Skin epidermis (tissue), 12 donors: ENCODE measurements at regions not wholly inside any gene's neighbourhood (a gene's known extent, or its start where the extent isn't known, plus 50 kb on each side); places are given as distances from the start of the nearest gene placed in this dataset.

ENCODE experiments used
- H3K27ac ChIP-seq, 21 experiments: fragments of 200-600 bp; sonication (generic) in 11 of 21; one replicate each; pipeline ENCODE4 v1.5.0; 2020; ENCODE audit warnings: mild to moderate bottlenecking in 3 of 21, inconsistent platforms in 2 of 21, moderate library complexity in 2 of 21
- H3K4me3 ChIP-seq, 7 experiments: fragments of 200-600 bp; sonication (generic) in 2 of 7; one replicate each; pipeline ENCODE4 v1.5.0; 2020; ENCODE audit warnings: inconsistent platforms in 2 of 7, mild to moderate bottlenecking in 2 of 7, moderate library complexity in 1 of 7

DNA sequence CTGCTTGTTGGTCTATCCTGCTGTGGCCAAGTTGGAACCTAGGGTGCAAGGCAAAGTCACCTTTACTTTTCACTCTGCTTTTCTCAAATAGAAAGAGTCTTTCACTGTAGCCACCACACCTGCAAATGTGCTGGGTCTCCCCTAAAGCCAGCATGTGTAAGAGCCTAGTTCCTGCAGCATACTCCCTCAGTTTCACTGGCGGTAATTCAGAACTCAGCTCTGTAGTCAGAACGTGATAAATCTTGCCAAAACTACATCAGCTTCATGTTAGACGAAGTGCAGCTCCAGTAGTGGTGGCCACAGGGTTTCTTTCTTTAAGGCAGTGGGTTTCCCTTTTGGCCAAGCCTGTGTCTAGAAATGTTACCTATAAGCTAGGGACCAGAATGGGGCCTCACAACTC is 72.0 kb upstream of the HMGCLL1 start:
- no peak overlapping the region for H3K27ac ChIP-seq
- no peak overlapping the region for H3K4me3 ChIP-seq

DNA sequence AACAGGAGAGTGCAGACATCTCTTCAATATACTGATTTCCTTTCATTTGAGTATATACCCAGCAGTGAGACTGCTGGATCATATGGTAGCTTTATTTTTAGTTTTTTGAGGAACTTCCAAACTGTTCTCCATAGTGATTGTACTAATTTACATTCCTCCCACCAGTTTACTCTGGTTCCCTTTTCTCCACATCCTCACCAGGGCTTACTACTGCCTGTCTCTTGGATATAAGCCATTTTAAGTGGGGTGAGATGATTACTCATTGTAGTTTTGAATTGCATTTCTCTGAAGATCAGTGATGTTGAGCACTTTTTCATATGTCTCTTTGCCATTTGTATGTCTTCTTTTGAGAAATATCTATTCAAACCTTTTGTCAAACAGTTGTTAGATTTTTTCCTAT is 64.9 kb upstream of the HMGCLL1 start:
- Histone ChIP-seq H3K4me3 (no peak overlapping the region), H3K27ac (no peak overlapping the region)

DNA sequence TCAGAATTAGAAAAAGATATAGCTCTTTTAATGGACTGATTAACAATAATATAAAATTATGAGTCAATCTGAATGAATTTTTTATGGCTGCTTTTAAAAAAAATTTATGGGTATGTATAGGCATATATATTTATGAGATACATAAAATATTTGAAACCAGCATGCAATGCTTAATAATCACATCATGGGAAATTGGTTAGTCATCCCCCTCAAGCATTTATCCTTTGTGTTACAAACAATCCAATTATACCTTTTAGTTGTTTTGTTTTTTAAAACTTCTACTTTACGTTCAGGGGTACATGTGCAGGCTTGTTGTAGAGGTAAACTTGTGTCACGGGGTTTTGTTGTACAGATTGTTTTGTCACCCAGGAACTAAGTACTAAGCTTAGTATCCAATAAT is 63.4 kb upstream of the HMGCLL1 start:
- H3K27ac ChIP-seq: no peak overlapping the region
- no peak overlapping the region for H3K4me3 ChIP-seq

DNA sequence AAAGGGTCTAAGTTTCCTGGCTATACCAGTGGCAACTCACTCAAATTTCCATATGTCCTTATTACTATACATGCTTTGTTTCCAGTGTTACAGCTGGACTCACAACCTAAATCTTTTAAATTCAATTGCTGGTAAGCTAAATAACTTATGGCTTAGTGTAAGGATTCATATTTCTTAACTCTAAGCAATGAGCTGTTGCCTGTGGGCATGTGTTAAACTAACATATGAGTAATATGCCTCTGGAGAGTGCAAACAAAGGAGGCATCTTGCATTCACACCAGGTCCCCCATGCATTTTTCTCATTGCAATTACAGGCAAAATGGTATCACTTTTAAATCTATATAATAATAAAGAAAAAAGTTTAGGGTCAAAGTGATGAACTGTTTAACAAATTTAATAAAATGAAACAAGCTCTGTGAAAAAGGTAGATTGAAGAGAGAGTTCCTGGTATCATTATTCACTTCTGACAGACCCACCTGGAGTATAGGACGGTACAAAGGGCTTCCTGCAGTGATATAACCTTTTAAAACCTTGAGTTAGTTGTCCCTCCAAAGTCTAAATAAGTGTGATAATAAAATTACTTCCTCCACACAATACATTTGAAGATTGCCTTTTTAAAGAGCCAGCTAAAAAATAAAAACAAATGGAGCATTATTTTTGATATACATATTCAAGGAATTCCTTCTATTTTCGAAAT is 57.6 kb upstream of the HMGCLL1 start:
- no peak overlapping the region for H3K4me3 ChIP-seq
- no peak overlapping the region for H3K27ac ChIP-seq

DNA sequence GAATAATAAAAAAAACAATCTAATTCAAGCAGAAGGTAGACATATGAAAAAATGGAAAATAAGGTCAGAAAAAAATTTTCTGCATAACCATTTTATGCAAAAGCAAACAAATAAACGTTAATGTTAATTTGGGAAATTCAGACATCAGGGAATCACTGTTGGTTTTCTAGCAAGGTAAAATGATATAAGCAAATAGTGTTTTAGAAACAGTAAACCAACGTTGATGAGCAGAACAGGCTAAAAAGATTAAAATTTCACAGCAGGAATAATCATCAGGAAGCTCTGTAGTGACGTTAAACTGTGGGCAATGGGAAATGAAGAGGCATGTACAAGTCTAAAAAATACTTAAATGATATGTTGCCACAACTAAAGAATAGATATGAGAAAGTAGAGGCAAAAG is 54.5 kb upstream of the HMGCLL1 start:
- Histone ChIP-seq H3K4me3 (no peak overlapping the region), H3K27ac (no peak overlapping the region)

DNA sequence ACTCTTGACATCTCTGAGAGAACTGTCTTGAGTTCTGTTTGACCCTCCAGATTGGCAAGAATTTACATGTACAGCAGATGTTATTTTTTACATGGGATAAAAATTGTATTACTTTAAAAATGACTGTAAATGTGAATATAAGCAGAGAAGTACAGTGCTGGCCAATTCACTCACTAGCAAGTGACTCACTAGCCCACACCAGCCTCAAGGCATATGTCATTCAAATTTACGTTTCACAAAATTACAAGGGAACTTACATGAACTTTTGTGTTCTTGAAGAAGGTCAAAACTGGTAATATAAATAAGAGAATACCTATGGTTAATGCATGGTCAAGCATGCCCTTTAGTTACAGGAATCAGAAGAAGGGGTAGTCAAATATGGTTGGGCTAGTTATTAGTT is 54.0 kb upstream of the HMGCLL1 start:
- Histone ChIP-seq H3K4me3 (no peak overlapping the region), H3K27ac (no peak overlapping the region)
